ENCODE measurements at regions not wholly inside any gene's neighbourhood (a gene's known extent, or its start where the extent isn't known, plus 50 kb on each side); places are given as distances from the start of the nearest gene placed in this dataset.

GRCh38 chr20:57056651-57057050, 209.8 kb downstream of the BMP7 start:
- no peak for DNase-seq (ENCODE audit: low read depth, low spot score)

- DNase-seq (ENCODE audit: low read depth, low spot score), result no peak
Measured at GRCh38 chr20:57059055-57059596, 207.3 kb downstream of the BMP7 start.

- no peak for DNase-seq (ENCODE audit: low read depth, low spot score)
Measured at GRCh38 chr20:57060407-57061050, 205.9 kb downstream of the BMP7 start.

- no peak for DNase-seq (ENCODE audit: low read depth, low spot score)
Measured at GRCh38 chr20:57061051-57061900, 205.2 kb downstream of the BMP7 start.

GRCh38 chr20:57062241-57062640, 204.2 kb downstream of the BMP7 start:
- DNase-seq (ENCODE audit: low read depth, low spot score), result no peak

GRCh38 chr20:57062696-57063270, 203.7 kb downstream of the BMP7 start:
- no peak for DNase-seq (ENCODE audit: low read depth, low spot score)

GRCh38 chr20:57064836-57065235, 201.6 kb downstream of the BMP7 start:
- no peak for DNase-seq (ENCODE audit: low read depth, low spot score)

GRCh38 chr20:57065646-57066045, 200.8 kb downstream of the BMP7 start:
- DNase-seq (ENCODE audit: low read depth, low spot score), result no peak

- DNase-seq (ENCODE audit: low read depth, low spot score), result no peak
Measured at GRCh38 chr20:57066126-57066900, 200.1 kb downstream of the BMP7 start.

GRCh38 chr20:57069442-57069841, 197.0 kb downstream of the BMP7 start:
- no peak for DNase-seq (ENCODE audit: low read depth, low spot score)

GRCh38 chr20:57070296-57070695, 196.1 kb downstream of the BMP7 start:
- no peak for DNase-seq (ENCODE audit: low read depth, low spot score)

- no peak for DNase-seq (ENCODE audit: low read depth, low spot score)
Measured at GRCh38 chr20:57071283-57071731, 195.1 kb downstream of the BMP7 start.

GRCh38 chr20:57071954-57072583, 194.4 kb downstream of the BMP7 start:
- no peak for DNase-seq (ENCODE audit: low read depth, low spot score)

GRCh38 chr20:57073402-57073801, 193.0 kb downstream of the BMP7 start:
- no peak for DNase-seq (ENCODE audit: low read depth, low spot score)

- no peak for DNase-seq (ENCODE audit: low read depth, low spot score)
Measured at GRCh38 chr20:57074386-57074785, 192.1 kb downstream of the BMP7 start.

GRCh38 chr20:57075181-57075580, 191.3 kb downstream of the BMP7 start:
- no peak for DNase-seq (ENCODE audit: low read depth, low spot score)

- DNase-seq (ENCODE audit: low read depth, low spot score), result no peak
Measured at GRCh38 chr20:57075603-57076002, 190.8 kb downstream of the BMP7 start.

- DNase-seq (ENCODE audit: low read depth, low spot score), result no peak
Measured at GRCh38 chr20:57076152-57076652, 190.2 kb downstream of the BMP7 start.

- no peak for DNase-seq (ENCODE audit: low read depth, low spot score)
Measured at GRCh38 chr20:57076951-57077350, 189.5 kb downstream of the BMP7 start.

- no peak for DNase-seq (ENCODE audit: low read depth, low spot score)
Measured at GRCh38 chr20:57078116-57078515, 188.3 kb downstream of the BMP7 start.

All from brain pericyte (primary cell).